MM.1S (cell line): ENCODE measurements at regions not wholly inside any gene's neighbourhood (a gene's known extent, or its start where the extent isn't known, plus 50 kb on each side); places are given as distances from the start of the nearest gene placed in this dataset.

Source experiments
- DNase-seq: peaks from one replicate; pipeline ENCODE4 v3.0.0-alpha.2; 2015
- H2AFZ ChIP-seq: fragments of 300-600 bp; sonication (generic); 2 replicates; pipeline ENCODE4 v1.6.0; 2016; ENCODE audit warnings: antibody characterized with exemption, low read length
- H3F3A ChIP-seq: fragments of 300-600 bp; sonication (generic); 2 replicates; pipeline ENCODE4 v1.6.1; 2016; ENCODE audit warnings: mild to moderate bottlenecking, antibody characterized with exemption, low read length, moderate library complexity, mixed read lengths; ENCODE audit not compliant: insufficient read depth
- H3K27ac ChIP-seq: fragments of 300-600 bp; sonication (generic); 2 replicates; pipeline ENCODE4 v1.5.1; 2016; ENCODE audit warnings: mild to moderate bottlenecking, low read length
- H3K27me3 ChIP-seq: fragments of 300-600 bp; sonication (generic); replicated peaks from 2 replicates; pipeline ENCODE4 v1.6.0; 2016; ENCODE audit warnings: low read length; ENCODE audit not compliant: insufficient read depth
- H3K36me3 ChIP-seq: fragments of 300-600 bp; sonication (generic); replicated peaks from 2 replicates; pipeline ENCODE4 v1.6.1; 2016; ENCODE audit warnings: mild to moderate bottlenecking, low read length, mixed read lengths; ENCODE audit not compliant: insufficient read depth
- H3K4me1 ChIP-seq: fragments of 300-600 bp; sonication (generic); 2 replicates; pipeline ENCODE4 v1.6.1; 2016; ENCODE audit warnings: low read length, mixed read lengths
- H3K4me2 ChIP-seq: fragments of 300-600 bp; sonication (generic); 2 replicates; pipeline ENCODE4 v1.6.0; 2016; ENCODE audit warnings: low read depth, low read length
- H3K4me3 ChIP-seq: fragments of 300-600 bp; sonication (generic); 2 replicates; pipeline ENCODE4 v1.5.1; 2016; ENCODE audit warnings: low read length, mixed read lengths
- H3K79me2 ChIP-seq: fragments of 300-600 bp; sonication (generic); 2 replicates; pipeline ENCODE4 v1.6.1; 2016; ENCODE audit warnings: mixed run types, low read length, mixed read lengths
- H3K9ac ChIP-seq: fragments of 300-600 bp; sonication (generic); 2 replicates; pipeline ENCODE4 v1.6.1; 2016; ENCODE audit warnings: low read length, mixed read lengths
- H3K9me2 ChIP-seq: fragments of 300-600 bp; sonication (generic); replicated peaks from 2 replicates; pipeline ENCODE4 v1.6.1; 2016; ENCODE audit warnings: mild to moderate bottlenecking, low read length, mixed read lengths; ENCODE audit not compliant: insufficient read depth
- H3K9me3 ChIP-seq: fragments of 300-600 bp; sonication (generic); replicated peaks from 2 replicates; pipeline ENCODE4 v1.6.1; 2016; ENCODE audit warnings: mild to moderate bottlenecking, low read length, mixed read lengths; ENCODE audit not compliant: insufficient read depth
- H4K20me1 ChIP-seq: fragments of 300-600 bp; sonication (generic); 2 replicates; pipeline ENCODE4 v1.6.1; 2016; ENCODE audit warnings: mild to moderate bottlenecking, low read length, moderate library complexity, mixed read lengths; ENCODE audit not compliant: insufficient read depth
- EZH2 ChIP-seq: fragments of 300-600 bp; sonication (generic); optimal IDR thresholded peaks from 2 replicates; pipeline ENCODE3; 2017; ENCODE audit warnings: low read depth, mild to moderate bottlenecking, antibody characterized with exemption, low read length, mixed read lengths
- EZH2phosphoT487 ChIP-seq: fragments of 300-600 bp; sonication (generic); IDR thresholded peaks from 2 replicates; pipeline ENCODE4 v1.6.1; 2018; ENCODE audit warnings: antibody characterized with exemption, low read length
- TF ChIP-seq, protein P1 (sequence below): fragments of 300-600 bp; sonication (generic); IDR thresholded peaks from 2 replicates; pipeline ENCODE4 v1.5.1; 2016; ENCODE audit warnings: antibody characterized with exemption, low read length, mixed read lengths

DNA sequence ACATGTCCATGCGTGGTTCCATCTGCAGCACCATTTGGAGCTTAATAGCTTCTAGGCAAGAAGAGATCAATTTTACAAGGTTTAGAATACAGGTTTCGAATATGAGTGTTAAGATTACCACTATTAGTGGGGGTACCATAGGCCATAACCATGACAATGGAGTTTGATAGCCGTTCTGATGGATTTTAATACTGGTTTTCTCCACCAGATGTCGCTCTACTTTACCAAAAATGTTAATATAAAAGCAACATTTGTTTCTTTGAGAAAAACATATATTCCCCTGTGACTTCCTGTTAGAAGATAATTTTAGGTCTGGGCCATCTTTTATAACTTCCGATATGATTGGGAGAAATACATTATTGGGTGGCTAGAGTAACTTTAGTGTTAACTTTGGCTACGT lies 499.7 kb upstream of the POU3F4 start:
- Histone ChIP-seq H3K4me1 (no peaks in the 10 kb centered on the region), H3K27ac (no peak overlapping the region), H3K9ac (no peak overlapping the region), H3F3A (no peaks in the 10 kb centered on the region), H3K4me2 (no peak overlapping the region), H3K27me3 (no peaks in the 10 kb centered on the region), H2AFZ (no peak overlapping the region), H3K9me3 (no peaks in the 10 kb centered on the region), H3K9me2 (no peaks in the 10 kb centered on the region), H4K20me1 (no peaks in the 10 kb centered on the region), H3K36me3 (no peaks in the 10 kb centered on the region), H3K79me2 (no peaks in the 10 kb centered on the region), H3K4me3 (no peak overlapping the region)
- TF ChIP-seq EZH2phosphoT487: no peak
- TF ChIP-seq EZH2: no peak
- TF ChIP-seq, protein P1, sequence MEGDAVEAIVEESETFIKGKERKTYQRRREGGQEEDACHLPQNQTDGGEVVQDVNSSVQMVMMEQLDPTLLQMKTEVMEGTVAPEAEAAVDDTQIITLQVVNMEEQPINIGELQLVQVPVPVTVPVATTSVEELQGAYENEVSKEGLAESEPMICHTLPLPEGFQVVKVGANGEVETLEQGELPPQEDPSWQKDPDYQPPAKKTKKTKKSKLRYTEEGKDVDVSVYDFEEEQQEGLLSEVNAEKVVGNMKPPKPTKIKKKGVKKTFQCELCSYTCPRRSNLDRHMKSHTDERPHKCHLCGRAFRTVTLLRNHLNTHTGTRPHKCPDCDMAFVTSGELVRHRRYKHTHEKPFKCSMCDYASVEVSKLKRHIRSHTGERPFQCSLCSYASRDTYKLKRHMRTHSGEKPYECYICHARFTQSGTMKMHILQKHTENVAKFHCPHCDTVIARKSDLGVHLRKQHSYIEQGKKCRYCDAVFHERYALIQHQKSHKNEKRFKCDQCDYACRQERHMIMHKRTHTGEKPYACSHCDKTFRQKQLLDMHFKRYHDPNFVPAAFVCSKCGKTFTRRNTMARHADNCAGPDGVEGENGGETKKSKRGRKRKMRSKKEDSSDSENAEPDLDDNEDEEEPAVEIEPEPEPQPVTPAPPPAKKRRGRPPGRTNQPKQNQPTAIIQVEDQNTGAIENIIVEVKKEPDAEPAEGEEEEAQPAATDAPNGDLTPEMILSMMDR: peak; percentile 47
- DNase-seq: peak; percentile 33

DNA sequence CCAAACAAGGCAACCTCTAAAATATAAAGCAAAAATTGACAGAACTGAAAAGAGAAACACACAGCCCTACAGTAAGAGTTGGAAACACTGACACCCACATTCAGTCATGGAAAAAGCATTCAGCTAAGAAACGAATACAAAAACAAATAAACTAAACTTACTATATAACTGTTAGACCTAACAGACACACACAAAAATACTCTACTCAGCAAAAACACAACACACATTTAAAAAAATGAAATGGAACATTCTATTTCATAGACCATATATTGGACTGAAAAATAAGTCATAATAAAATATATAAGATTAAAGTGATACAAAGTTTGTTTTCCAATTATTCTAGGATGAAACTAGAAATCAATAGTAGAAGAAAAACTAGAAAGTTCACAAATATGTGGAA lies 488.8 kb upstream of the POU3F4 start:
- H3K4me1 ChIP-seq: no peaks in the 10 kb centered on the region
- H3K9me2 ChIP-seq: no peaks in the 10 kb centered on the region
- no peaks in the 10 kb centered on the region for H3K36me3 ChIP-seq
- no peak overlapping the region for H3K9ac ChIP-seq
- no peak overlapping the region for H2AFZ ChIP-seq
- no peaks in the 10 kb centered on the region for H3K9me3 ChIP-seq
- H4K20me1 ChIP-seq: no peaks in the 10 kb centered on the region
- H3K79me2 ChIP-seq: no peaks in the 10 kb centered on the region
- no peak overlapping the region for H3K4me3 ChIP-seq
- no peak overlapping the region for H3K27ac ChIP-seq
- H3F3A ChIP-seq: no peaks in the 10 kb centered on the region
- TF ChIP-seq, protein P1: no peak
- TF ChIP-seq EZH2 (no peak), EZH2phosphoT487 (no peak)
- H3K27me3 ChIP-seq: no peaks in the 10 kb centered on the region
- no peak for DNase-seq
- no peak overlapping the region for H3K4me2 ChIP-seq

DNA sequence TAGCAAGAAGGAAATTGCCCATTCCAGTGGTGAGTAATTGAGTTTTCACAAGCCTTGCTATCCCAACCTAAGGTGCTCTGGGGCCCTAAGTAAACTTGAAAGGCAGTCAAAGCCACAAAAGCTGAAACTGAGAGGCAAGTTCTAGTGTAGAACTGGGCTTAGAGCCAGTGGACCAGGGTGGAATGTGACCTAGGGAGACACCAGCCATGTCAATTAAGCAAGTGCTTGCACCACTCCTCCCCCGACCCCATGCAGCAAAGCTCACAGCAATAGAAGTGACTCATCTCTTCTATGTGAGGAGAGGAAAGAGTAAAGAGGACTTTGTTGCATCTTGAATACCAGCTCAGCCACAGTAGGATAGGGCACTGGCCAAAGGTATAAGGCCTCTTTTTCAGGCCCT lies 486.1 kb upstream of the POU3F4 start:
- DNase-seq: peak; percentile 40
- TF ChIP-seq, protein P1: no peak
- no peak for TF ChIP-seq EZH2
- no peak for TF ChIP-seq EZH2phosphoT487
- no peaks in the 10 kb centered on the region for H3K4me1 ChIP-seq
- H3K79me2 ChIP-seq: no peaks in the 10 kb centered on the region
- H3K9ac ChIP-seq: no peak overlapping the region
- H2AFZ ChIP-seq: no peak overlapping the region
- no peak overlapping the region for H3K4me2 ChIP-seq
- H3K4me3 ChIP-seq: no peak overlapping the region
- H3K27me3 ChIP-seq: no peaks in the 10 kb centered on the region
- no peaks in the 10 kb centered on the region for H4K20me1 ChIP-seq
- H3F3A ChIP-seq: no peaks in the 10 kb centered on the region
- no peak overlapping the region for H3K27ac ChIP-seq
- H3K9me3 ChIP-seq: no peaks in the 10 kb centered on the region
- no peaks in the 10 kb centered on the region for H3K9me2 ChIP-seq
- H3K36me3 ChIP-seq: no peaks in the 10 kb centered on the region
